ENCODE measurements at regions not wholly inside any gene's neighbourhood (a gene's known extent, or its start where the extent isn't known, plus 50 kb on each side); places are given as distances from the start of the nearest gene placed in this dataset.

DNA sequence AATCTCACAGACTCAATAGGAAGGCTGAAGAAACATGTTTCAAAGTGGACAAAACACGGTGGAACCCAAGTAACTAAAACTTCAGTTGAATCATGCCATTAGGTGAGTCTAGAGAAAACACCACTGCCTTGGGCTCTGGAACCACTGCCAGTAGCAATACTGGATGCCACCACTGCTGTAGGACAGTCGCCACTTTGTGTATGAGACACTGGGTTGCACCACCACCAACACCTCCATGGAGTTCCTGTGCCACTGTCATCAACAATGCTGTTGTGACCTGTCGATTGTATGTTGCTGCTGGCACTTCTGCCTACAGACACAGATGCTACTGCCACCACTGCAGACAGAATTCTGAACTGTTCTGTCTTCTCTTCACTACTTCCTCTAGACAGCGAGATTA is 686.7 kb downstream of the METTL4 start:
- DNase-seq = no peak

DNA sequence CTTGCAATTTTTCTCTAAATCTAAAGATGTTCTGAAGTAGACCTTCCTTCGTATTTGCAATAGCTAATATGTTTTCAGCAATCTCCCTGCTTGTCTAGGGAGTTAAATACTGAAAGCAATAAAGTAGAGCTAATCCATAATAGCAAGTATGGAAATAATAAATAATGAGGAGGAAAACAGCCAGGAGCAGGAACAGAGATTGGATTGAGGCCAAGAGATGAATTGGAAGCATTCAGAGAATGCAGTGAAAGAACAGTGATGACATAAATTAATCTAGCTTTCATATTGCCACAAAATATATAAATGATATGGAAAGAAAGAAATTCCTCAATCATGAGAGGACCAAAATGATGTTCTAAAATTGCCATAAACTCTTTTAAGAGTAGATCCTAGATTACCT is 679.7 kb downstream of the METTL4 start:
- no peak for DNase-seq

DNA sequence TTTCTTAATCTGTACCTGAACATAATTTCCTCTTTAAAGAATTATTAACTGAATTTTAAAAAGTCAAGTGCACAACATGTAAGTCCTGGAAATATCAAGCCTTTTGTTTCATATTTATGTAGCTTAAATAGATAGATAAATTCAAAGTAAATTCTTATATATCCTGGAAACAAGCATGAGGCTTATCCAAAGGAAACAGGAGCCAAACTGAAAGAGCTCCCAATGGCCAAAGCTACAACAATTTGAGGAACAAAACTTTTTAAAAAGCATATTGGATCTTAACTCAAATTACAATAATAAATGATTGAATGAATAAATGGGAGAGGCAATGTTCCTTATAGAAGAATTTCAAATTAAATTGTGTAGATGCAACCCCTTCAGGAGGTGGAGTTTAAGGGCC is 679.1 kb downstream of the METTL4 start:
- no peak for DNase-seq

DNA sequence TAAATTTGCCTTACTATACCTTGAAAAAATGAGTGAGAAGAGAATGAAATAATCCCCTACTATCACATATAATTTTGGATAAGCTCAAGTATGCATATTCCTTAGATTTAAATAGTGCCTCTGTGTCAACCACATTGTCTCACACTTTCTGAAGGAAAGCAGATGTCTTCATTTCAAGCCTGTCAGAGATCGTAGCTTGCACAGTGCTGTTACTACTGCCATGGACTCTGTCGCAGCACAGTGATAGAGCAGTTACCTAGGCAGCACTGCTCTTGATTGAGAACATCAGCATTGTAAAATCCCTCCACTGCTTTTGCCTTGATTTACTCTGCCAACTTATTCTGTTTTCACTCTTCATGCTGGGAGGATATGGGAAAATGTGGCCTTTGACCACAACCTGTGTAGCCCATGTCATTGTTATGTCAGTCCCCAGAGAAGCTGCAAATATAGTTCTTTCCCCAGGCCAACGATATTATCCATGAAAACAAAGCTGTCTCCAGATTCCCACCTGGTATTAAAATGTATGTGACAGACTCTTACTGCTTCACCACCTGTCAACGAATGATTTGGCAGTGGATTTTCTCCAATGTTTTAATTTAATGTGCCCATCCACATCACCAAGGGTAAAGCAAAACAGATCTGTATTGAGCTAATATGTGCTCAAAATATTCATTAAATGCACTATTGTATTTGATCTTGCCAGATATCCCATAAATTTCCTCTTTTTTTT is 675.7 kb downstream of the METTL4 start:
- DNase-seq = no peak

DNA sequence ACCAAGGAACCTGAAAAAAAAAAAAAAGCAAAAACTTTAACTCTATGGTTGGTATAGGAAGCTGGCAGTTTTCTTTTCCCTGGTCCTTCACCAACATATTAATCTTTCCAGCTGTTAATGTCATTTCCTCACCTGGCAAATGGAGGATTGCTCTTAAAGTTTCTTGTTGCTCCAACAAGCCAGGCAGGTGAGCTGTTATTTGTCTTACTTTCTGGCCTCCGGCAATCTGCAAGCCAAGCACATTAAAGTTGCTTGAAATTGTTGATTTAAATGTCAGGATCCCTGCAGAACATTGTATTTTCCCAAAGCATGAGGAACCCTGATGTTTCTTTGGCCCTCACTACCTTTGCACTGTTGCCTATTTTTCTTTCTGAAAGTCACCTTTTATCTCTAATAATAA is 664.9 kb downstream of the METTL4 start:
- no peak for DNase-seq

DNA sequence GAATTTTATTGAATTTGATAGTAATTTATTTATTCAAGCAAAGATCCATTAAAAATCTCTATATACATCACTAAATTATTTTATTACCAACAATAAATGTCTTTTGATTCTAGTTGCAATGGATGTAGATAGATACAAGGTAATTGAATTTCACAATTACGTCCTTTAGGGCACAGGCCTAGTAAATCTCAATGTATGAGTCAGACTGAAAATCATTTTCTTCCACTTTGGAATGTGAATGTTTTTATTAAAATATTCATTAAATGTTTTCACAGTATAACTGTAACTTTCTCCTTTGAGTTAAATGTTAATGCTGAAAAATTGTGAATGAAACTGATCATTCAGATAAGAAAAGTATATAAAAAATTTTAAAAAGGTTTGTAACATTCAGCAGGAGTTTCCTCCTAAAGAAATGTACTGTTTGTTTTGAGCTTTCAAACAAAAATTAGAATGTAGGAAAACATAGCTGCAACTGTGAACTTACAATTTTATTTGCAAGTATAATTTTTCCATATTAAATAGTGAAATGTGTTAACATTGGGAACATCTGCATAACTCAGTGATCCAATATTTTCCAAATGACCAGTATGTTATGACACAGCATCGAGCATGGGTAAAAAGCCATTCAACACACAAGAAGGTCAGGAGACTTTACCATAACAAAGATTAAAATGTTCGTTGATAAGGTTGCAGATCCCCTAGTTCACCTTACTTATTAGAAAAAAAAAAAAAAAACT is 663.7 kb downstream of the METTL4 start:
- no peak for DNase-seq

DNA sequence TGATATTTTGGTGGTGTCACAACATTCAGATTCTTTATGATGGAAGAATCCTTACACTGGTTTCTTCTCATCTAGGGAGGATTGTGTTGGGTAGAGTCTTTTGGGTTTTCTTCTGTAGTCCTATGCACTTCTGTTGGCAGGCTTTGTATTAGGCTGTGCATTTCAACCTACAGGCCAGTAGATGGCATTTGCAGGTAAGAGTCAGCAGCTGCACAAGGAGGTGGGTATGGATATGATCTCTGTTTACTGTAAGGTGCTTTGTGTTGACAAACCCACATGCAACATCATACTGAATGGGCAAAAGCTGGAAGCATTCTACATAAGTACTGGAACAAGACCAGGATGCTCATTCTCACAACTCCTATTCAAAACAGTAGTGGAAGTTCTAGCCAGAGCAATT is 656.8 kb downstream of the METTL4 start:
- peak; percentile 12 for DNase-seq

DNA sequence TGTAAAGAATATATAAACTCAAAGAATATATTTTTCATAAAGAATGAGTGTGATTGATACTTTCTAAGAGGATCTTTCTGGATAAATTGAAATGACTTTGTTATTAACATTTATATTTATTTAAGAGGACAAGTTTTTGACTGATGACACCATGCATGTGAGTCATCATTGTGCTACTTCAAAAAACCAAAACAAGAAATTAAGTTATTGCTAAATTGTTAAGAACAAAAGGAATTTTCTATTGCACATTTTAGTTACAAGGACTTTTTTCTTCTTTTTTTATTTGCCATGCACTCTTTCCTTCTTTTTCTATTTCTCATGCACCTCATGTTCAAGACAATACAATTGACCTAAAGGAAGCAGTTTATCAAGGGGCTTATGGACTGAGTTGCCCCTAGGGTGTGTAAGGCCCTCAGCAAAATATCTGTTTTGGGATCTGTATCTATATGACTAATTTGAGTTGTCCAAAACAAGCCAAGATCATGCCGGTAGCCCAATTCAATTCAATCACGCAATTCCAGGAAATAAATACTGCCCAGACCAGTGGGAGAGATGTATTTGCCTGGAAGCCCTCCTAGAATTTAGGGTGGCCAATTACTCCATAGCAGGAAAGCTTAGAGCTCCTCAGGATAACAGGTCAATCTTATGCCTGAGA is 654.3 kb downstream of the METTL4 start:
- DNase-seq = no peak

DNA sequence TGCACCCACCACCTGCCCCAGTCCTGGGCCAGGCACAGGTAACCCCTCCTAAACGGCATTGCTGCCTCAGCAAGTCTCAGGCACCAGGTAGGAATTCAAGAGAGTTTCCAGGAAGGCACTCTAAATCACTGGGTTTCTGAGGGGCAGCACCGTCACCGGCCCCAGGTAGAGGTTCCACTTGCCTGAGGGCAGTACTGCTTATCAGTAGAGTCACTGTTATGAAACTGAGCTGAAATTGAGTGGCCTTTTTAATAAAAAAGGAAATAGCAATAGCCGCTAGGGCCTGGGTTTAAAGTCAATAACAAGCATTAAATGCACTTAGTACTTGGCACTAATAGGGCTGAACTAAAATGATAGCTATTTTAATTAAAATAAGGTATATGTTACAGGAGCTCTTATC is 653.7 kb downstream of the METTL4 start:
- DNase-seq = no peak

DNA sequence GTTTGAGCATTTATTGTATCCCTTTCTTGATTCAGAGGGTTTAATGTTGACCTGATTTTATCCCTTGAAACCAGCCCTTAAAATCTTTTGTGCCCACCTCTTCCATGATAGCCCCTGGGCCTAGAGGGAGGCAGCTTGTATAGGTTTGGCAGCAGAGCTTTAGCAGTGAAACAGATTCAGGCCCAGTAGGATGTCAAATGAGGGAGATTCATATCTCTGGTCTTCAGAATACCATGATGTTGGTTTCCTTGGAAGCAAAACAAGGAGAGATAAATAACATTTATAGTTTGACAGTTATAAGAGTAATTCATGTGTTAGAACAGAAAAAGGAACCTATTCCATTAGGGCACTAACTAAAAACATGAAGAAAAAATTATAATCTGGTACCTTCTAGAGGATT is 649.2 kb downstream of the METTL4 start:
- DNase-seq = no peak

DNA sequence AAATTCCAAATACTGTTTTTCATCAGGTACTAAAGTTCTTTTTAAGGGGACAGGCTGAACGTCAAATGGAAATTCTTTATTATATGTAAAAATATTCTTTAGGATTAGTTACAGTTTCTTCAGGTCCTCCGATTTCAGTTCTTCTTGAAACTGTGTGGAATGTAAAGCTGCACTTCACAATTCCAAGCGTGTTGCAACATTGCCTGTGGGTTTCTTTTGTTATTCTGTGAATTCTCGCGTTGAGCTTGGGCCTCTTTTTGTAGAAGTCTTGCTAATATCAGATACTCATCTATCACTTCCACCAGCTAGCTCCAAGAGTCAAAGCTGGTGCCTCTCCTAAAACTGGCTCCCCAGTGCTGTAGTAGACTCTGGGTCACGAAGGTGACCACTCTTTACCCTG is 642.6 kb downstream of the METTL4 start:
- no peak for DNase-seq

DNA sequence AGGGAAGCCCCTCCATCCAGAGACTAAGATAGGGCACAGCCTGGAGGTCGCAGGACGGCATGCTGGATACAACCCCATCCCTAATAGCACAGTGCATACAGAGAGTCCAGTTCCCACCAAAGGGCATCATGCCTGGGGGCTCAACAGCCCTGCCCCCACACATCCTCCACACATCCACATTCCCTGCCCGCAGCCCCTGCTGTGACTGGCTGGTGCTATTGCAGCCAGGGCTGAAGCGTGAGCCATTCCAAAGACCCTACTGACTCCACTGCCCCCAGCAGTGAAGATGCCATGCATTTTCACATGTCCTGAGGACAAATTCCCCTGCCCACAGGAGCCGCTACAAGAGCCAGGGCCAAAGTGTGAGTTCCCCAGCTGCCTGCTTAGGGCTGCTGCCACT is 641.6 kb downstream of the METTL4 start:
- no peak for DNase-seq

DNA sequence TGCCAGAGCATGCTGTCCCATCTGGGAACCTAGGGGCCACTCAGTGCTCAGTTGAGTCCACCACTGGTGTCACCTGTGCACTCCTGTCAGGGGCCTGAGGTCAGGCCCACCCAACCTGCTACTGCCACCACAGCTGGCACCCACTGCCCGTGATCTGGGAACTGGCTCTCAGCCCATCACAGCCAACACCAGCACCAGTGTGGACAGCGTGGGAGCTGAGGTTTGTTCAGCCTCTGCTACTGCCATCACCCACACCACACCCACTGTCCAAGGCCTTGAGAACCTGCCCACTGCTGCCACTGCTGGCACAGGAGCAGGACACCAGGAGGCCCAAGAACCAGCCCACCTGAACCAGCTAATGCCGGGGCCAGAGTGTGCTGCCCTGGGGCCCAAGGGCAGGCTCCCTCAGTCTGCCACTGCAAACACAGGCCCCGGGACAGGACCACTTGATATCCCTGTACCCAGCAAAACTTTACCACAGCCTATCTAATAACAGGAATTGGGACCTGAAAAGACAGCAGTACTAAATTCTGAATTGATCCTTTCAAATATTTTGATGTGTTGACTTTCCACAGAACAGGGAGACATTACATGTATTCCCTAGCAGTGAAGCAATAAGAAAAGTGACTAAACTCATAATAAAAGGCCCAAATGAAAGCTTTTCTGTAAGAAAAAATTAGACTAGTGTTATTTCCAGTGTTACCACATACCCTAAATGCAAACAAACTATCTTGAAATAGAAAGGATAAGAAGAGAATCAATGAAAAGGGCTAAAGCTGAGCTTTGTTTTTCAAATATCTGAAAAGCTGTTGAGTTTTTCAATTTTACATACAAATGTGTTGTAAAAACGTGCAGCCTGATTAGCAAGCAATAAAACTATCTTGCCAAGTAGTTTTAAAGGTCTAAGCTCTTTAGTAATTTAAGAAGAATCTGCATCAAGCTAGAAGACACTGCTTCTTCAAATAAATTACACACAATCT is 640.7 kb downstream of the METTL4 start:
- no peak for DNase-seq

DNA sequence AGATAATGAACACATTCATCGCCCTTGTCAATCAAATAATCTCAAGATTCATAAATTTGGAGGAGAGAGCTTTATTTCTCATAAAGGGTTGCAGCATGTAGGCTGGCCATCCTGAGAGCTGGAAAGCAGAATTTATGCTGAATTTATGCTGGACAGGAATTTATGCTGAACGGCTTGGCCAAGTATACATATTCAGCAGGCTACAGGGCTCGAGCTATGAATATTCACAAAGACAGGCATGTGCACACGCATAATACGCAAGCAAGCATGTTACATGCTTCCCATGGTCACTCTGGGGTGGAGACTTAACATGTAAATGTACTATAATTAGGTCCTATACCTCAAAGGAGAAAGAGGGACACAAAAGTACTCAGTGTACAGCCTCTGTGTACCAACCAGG is 618.8 kb downstream of the METTL4 start:
- DNase-seq = no peak

DNA sequence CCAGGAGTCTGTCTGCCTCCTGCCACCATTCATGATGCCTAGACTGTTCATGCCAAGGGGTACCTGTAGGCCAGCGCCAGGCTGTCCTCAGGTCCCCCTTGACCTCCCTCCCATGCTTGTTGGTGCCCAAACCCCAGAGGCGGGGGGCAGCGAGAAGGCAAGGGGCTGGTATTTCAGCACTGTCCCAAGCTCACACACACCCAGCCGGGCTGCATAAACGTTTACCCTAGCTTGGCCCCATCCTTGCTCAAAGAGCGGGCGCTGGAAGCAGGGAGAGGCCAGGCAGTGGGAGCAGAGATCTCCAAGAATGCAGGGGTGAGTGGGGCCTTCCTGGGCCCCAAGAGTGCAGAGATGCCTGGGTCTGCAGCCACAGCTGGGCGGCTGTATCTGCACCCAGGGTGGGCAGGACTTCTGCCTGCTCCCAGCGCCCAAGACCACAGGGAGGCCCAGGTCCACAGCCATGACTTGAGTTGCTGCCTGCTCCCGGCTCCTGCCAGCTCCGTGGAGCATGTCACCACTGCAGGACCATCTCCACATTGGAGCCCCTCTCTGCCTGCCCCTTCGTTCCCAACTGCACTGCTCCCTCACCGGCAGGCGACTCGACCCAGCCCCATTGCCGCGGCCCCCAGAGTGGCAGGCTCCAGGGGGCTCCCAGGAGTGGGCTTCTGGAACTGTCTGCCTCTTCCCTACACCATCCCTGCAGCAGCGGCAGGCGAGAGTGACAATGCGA is 616.6 kb downstream of the METTL4 start:
- no peak for DNase-seq

DNA sequence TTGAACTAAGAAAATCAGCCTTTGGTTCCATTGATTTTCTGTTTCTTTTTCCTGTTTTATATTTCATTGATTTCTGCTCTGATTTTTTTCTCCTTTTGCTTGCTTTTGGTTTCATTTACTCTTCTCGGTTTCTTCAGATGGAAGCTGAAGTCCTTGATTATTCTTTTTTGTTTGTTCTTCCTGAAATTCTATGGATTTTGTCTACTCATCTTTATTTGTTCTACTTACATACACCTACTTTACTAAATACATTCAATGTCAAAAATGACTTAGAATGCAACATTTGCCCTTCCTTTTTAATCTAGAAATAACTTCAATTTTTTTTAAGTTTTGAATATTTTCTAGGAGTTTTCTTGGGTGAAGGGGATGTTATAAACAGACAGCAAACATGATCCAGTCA is 612.5 kb downstream of the METTL4 start:
- no peak for DNase-seq

DNA sequence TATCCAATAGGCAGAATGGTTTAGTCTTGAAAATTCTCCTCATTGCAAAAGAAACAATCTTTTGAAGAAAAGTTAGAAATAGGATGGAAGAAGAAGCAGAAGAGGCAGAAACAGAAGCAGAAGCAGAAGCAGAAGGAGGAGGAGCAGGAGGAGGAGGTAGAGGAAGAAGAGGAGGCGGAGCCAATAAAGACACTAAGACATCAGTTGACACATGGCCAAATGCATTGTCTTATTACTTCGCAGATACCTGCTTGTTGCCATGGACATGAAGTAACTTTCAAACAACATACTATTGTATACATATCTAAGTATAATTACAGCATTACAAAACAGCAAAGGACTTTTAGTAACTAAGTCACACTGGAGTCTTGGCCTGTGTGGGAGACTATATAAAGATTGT is 606.3 kb downstream of the METTL4 start:
- DNase-seq = no peak

DNA sequence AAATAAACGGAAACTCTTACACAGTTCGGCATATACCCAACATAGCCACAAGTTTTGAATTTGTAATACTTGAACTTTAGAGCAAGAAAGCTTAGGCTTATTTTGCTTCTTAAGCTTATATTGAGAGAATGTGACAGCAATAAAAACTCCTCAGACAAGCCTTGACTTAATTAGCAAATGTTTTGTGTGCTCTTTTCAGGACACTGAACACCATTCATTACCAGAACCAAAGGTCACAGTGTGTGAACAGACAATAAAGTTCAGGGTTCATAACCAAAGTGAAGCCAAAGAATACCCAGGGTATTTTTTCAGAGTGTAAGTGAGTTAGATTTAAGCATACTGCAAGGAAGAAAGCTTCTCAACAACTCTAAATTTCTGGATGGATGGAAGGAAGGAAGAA is 605.8 kb downstream of the METTL4 start:
- no peak for DNase-seq

DNA sequence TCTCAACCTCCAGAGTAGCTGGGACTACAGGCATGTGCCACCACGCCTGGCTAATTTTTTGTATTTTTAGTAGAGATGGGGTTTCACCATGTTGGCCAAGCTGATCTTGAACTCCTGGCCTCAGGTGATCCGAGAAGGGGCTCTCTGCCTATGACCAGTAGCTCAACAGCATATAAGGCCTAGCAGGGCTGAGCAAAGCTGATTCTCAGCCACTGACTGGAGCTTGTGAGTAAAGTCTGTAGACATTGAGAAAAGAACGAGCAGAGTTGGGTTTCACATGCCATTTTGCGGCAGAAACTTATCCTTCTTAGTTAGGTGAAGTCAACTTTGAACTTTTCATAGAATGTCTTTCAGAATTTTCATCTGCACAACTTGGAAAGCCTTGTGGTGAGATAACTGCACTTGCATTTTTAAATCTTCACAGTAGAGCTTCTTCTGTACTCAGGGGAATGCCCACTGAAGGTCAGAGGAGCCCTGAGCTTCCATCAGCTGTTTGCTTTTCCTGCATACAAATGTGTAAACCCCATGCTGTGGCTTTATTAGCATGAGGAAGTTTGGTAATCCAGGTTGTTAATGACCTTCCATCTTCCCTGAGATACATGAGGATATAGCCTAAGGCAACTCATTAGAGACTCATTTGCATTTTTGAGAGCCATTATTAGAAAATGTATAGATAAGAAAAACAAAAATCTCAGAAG is 602.4 kb downstream of the METTL4 start:
- DNase-seq = no peak

DNA sequence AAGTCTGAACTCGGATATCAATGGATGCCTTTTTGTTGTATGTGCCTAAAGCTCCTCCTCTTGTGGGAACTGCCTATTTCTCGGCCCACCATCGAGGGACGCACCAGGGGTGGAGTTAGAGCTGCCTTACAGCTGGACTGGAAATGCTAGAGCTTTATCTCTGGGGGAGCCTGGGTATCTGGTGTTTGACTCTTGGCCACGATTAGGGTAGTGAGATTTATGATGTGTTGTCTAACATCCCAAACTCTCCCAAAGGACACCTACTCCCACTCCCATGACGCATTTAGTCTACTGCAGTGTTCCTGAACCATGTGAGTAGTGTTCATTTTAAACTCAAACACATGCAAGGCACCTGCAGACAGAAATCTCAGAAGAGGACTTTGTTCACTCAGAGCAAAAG is 594.8 kb downstream of the METTL4 start:
- no peak for DNase-seq

DNA sequence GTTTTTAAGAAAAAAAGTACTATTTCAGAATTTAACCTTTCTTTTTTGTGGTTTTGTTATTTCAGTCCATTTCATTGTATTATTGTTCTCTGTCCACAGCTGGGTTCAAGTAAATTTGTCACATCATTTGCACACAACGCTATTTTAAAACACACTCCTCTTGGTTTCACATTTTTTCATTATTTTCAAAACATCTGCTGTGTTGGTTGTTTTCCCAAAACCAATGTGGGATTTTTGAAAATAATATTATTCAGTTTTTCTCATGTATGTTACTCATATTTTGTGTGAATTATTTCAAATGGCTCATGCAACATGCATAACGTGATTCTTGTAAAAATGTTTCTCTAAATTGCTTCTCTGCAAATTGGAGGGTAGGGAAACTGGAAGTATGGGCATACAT is 589.2 kb downstream of the METTL4 start:
- DNase-seq = no peak
